NCI-H345 treated with DMSO at 0.1 percent for 48 hours (cell line): ENCODE measurements at regions not wholly inside any gene's neighbourhood (a gene's known extent, or its start where the extent isn't known, plus 50 kb on each side); places are given as distances from the start of the nearest gene placed in this dataset.
"Not testable (repeated sequence)": the region's sequence is repeated elsewhere in the genome, so short reads cannot be mapped to it uniquely, and the experiment has no call there.

Source experiments
- DNase-seq: peaks from one replicate; lab custom pipeline; 2025; ENCODE audit not compliant: unreplicated experiment; lab: John Stamatoyannopoulos, UW

GRCh38 chr7:4519819-4520520, 162.1 kb upstream of the FOXK1 start:
- no peak for DNase-seq

DNA sequence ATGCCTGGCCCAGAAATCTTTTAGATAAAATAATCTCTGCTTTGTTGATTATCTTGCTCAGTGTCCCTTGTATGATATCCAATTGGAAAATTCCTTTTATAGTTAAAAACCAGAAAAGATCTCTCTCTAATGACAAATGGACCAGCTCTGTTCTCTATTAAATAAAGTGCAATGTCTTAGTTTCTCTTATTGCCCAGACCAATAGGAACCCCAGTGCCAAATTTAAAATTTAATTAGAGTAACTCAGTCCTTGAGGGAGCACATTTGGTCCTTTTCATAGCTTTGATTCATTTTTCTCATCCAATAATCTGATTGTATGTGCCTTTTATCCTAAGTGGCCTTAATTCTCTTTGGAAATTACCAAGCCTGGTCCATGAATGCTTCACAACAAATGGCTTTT, 158.9 kb upstream of the FOXK1 start:
- no peak for DNase-seq

DNA sequence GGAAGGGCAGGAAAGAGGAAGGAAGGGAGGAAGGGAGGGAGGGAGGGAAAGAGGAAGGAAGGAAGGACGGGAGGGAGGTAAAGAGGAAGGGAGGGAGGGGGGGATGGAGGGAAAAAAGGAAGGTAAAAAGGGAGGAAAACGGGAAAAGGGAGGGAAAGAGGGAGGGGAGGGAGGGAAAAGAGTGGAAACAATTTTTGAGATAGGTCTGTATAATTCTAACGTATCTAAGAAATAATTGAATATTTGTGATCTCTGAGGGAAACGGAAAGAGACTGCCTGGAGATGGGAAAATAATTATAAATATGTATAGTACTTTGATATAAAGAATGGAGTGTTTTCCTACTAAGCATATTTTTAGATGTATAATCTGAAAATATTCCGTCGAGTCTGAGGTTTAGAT, 158.2 kb upstream of the FOXK1 start:
- no peak for DNase-seq

DNA sequence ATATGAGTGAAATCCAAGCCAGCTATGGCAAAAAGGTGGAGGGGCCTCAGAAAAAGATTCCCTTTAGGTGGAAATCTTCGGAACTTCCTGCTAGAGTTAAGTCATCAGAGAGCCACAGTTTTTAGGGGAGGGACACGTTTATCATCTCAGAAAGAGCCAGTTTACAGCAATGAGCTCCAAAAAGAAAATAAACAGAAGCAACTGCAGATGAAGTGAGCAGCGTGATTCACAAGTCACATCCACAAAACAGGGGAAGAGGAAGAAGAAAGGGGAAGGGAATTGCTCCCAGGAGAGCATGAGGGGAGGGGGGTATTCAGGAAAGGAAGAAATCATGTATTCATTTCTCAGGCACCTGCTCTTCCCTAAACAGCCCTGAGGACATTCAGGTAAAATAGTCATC, 156.2 kb upstream of the FOXK1 start:
- DNase-seq, result no peak

DNA sequence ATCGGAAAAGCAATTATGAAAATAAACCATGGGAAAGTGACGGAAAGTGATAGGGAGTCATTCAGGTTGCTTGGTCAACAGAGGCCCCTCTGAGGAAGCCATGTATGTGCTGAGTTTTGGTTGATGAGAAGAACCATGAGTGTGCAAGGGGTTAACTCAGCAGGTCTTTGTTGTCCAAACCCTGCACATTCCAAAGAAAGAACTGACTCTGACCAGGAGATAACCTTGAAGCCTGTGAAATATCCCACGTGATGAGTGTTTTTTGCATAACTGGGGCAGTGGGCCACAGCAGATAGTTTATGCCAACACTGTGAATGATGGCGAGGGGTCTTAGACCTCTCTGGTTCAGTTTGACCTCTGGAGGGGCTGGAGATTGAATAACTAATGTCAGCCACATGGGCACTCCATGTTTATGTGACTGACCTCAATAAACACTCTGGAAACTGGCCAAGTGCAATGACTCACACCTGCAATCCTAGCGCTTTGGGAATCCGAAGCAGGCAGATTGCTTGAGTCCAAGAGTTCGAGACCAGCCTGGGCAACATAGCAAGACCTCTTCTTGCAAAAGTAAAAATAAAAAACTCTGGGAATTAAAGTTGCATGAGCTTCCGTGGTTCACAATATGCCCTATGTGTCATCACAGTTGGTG, 154.0 kb upstream of the FOXK1 start:
- no peak for DNase-seq

GRCh38 chr7:4531236-4531635, 150.9 kb upstream of the FOXK1 start:
- no peak for DNase-seq

GRCh38 chr7:4533339-4533738, 148.8 kb upstream of the FOXK1 start:
- not testable (repeated sequence) for DNase-seq

DNA sequence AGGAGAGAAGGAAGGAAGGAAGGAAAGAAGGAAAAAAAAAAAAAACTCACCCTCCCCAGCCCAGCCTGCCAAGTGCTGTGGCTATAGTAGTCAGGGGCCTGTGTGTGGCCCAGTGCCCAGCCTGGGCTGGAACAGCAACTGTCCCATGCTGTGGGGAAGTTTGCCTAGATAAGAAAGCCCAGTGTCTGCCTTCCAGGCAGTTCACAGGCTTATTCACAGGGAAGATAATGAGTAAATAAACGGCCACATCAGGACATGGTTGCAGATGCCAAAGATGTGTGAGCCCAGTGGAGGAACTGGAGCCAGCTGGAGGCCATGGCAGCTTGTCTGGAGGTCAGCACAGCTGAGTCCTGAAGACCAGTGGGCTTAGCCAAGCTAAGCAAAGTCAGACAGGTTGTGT, 132.4 kb upstream of the FOXK1 start:
- DNase-seq, result no peak

DNA sequence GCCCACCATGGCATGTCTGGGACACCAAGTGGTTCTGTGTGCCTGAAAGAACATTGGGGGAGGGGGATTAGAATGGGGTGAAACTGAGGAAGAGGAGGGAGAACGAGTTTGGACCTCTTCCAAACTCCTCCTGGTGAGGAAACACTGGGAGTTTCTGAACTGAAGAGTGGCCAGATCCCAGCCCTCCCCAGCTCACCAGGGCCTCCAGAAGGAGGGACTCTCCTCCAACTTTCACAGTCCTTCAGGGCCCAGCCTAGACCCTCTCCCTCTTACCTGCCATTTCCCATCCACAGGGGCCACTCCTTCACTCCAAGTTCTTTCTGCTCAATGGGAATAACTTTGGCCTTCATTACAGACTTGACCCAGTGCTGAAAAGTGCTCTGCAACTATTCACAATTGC, 132.0 kb upstream of the FOXK1 start:
- no peak for DNase-seq

GRCh38 chr7:4552985-4553384, 129.1 kb upstream of the FOXK1 start:
- no peak for DNase-seq

GRCh38 chr7:4556868-4557793, 125.0 kb upstream of the FOXK1 start:
- no peak for DNase-seq

- DNase-seq, result no peak
These were observed 120.3 kb upstream of the FOXK1 start for GRCh38 chr7:4561795-4562194.

DNA sequence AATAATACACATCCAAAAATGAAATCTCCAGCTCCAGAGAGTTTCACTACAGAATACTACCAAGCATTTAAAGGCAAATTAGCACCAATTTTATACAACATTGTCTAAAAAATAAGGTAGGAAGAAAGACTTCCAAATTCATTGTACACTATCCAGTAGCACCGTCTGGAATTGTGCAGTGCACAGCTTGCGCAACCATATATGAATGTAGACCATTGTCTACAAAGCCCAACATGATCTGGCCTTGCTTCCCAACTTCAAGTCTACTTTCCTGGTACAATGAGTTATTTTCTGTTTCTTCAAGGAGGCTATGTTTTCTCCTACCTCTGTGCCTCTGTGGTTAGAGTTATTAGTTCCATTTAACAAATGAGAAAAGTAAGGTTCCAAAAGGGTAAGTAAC, 115.4 kb upstream of the FOXK1 start:
- DNase-seq, result no peak

GRCh38 chr7:4574851-4575250, 107.2 kb upstream of the FOXK1 start:
- DNase-seq, result no peak

DNA sequence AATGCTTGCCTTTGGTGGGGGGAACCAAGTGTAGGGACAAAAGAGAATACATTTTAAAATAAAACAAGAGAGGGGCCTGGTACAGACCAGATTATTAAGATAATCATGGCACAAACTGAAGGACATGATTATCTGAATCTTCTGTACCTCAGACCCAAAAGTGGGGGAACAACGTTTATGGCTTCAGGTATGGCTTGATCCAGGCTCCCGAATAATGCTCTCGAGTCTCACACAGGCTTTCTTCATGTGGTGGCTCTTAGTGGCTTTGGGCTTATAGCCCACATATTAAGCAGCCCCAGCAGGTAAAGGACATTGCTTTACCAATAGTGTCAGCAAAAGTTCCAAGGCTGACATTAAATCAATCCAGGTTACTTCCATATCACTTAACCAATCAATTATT, 106.8 kb upstream of the FOXK1 start:
- no peak for DNase-seq

DNA sequence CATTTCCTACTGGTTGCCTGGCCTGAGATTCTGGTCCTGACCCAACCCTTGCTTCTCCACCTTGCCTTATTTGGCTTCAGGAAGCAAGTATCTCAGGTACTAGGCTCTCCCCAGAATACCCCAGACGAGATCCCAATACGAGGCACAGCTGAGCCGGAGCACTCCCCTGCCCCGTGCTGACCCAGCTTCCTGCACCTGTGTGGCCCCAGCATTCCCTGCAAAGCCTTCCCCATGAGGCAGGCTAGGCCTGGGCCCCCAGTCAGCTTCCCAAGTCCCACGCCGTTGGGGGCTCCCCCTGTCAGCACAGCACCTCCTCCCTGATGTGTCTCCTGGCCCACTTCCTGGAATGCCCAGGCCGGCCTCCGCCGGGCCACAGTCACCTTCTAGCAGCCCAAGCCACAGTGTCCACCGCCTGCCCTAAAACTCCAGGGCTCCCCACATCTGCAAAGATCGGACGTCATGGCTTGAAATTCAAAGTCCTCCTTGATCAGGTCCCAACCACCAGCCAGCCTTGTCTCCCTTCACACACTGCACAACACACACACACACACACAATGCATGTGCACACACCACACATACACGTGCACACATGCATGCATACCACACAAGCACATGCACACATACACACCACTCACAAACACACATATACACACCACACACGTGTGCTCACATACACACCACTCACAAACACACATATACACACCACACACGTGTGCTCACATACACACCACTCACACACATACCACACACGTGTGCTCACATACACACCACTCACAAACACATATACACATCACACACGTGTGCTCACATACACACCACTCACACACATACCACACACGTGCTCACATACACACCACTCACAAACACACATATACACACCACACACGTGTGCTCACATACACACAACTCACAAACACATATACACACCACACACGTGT, 78.9 kb upstream of the FOXK1 start:
- no peak for DNase-seq

DNA sequence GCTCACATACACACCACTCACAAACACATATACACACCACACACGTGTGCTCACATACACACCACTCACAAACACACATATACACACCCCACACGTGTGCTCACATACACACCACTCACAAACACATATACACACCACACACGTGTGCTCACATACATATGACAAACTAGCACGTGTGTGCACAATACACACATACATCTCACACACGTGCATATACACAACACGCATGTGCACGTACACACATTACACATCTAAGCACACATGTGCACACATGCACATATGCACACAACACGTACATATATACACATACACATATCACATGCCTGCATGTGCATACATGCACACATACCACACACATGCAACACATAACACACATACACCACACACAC, 78.3 kb upstream of the FOXK1 start:
- DNase-seq, result no peak

GRCh38 chr7:4604456-4604940, 77.6 kb upstream of the FOXK1 start:
- DNase-seq, result no peak

DNA sequence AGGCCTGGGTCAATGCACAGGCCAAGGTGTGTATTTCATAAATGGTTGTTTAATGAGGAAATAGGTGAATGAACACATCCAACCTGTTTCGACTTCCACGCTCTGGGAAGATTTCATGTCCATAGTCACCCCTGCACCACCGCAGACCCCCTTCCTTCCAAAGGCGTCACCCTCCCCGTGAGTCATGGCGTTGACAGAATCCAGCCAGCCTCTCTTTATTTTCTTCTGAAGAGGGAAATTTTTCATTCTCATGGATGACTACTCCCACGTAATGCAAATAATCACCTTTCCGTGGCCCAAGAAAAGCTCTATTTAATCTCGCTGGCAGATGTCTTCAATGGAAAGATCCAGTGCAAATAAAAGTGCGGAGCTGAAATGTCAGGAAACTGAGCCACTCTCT, 75.3 kb upstream of the FOXK1 start:
- DNase-seq, result no peak

- no peak for DNase-seq
These were observed 74.8 kb upstream of the FOXK1 start for GRCh38 chr7:4607311-4607729.

DNA sequence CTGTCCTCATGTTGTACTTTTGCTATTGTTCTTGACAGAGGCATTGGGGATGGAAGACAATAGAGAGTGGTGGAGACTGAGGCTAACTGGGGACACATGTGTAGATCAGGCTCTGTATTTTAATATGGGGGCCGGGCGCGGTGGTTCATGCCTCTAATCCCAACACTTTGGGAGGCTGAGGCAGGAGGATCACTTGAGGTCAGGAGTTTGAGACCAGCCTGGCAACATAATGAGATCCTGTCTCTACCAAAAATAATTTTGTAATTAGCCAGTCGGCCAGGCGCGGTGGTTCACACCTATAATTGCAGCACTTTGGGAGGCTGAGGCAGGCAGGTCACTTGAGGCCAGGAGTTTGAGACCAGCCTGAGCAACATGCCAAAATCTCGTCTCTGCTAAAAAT, 72.5 kb upstream of the FOXK1 start:
- DNase-seq, result not testable (repeated sequence)
